Panc1 (cell line): ENCODE measurements at regions not wholly inside any gene's neighbourhood (a gene's known extent, or its start where the extent isn't known, plus 50 kb on each side); places are given as distances from the start of the nearest gene placed in this dataset.

Experiments used
- POLR2AphosphoS5 ChIP-seq: IDR thresholded peaks from 2 replicates; pipeline ENCODE4 v1.6.1; 2012; ENCODE audit warnings: mild to moderate bottlenecking, low read depth, low read length, moderate library complexity
- TCF7L2 ChIP-seq: IDR thresholded peaks from 2 replicates; pipeline ENCODE4 v1.6.1; 2011; ENCODE audit warnings: mild to moderate bottlenecking, low read depth, low read length, inconsistent platforms
- TF ChIP-seq, protein P1 (sequence below): fragments of 450-650 bp; IDR thresholded peaks from 2 replicates; pipeline ENCODE4 v1.5.1; 2017; ENCODE audit warnings: mild to moderate bottlenecking

DNA sequence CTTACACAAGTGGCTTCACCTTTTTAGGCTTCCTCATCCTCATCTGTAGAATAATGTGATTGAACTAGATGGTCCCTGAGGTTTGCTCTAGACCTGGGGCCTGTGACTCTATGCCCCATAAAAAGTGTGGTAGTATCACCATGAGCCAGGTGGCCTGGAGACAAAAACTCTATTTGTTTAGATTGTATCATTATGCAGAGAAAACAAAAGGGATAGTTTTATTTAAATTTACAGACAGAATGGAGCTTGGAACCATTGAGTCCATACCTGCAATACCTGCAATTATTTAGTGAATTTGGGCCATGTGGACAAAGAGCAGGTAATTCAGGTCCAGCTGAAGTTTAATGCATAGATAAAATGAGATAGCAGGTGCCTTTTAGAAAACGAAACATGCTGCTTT lies 139.5 kb upstream of the RPL34 start:
- TF ChIP-seq, protein P1, sequence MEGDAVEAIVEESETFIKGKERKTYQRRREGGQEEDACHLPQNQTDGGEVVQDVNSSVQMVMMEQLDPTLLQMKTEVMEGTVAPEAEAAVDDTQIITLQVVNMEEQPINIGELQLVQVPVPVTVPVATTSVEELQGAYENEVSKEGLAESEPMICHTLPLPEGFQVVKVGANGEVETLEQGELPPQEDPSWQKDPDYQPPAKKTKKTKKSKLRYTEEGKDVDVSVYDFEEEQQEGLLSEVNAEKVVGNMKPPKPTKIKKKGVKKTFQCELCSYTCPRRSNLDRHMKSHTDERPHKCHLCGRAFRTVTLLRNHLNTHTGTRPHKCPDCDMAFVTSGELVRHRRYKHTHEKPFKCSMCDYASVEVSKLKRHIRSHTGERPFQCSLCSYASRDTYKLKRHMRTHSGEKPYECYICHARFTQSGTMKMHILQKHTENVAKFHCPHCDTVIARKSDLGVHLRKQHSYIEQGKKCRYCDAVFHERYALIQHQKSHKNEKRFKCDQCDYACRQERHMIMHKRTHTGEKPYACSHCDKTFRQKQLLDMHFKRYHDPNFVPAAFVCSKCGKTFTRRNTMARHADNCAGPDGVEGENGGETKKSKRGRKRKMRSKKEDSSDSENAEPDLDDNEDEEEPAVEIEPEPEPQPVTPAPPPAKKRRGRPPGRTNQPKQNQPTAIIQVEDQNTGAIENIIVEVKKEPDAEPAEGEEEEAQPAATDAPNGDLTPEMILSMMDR = no peak
- TF ChIP-seq POLR2AphosphoS5 (no peak), TCF7L2 (no peak)
